Endothelial cell of umbilical vein (primary cell): ENCODE measurements at regions not wholly inside any gene's neighbourhood (a gene's known extent, or its start where the extent isn't known, plus 50 kb on each side); places are given as distances from the start of the nearest gene placed in this dataset.

Experiments used
- BruUV-seq: library from RNA; stranded (reverse); fragments of 400-500 nt; replicated peaks from 2 replicates; lab custom pipeline; 2021; lab: Mats Ljungman, UMichigan
- CTCF ChIA-PET: fragments of 300-600, 350-600 bp; sonication (Branson Sonifier 250); formaldehyde crosslinking; loops from one replicate; lab custom pipeline; 2021; ENCODE audit warnings: antibody characterized with exemption, inconsistent platforms; lab: Charles Lee
- POLR2A ChIA-PET: fragments of 300-600, 350-600 bp; sonication (Branson Sonifier 250); formaldehyde crosslinking; loops from one replicate; lab custom pipeline; 2021; ENCODE audit warnings: antibody characterized with exemption, inconsistent platforms; lab: Charles Lee
- DNase-seq: peaks from one replicate; pipeline ENCODE4 v3.0.0-alpha.2; 2011; ENCODE audit warnings: low read depth, low spot score
- FAIRE-seq: peaks from 2 replicates; lab custom pipeline; 2011; peaks lifted over from hg19 to GRCh38; lab: Jason Lieb, UNC
- H2AFZ ChIP-seq: 2 replicates; pipeline ENCODE4 v1.6.0; 2012; ENCODE audit warnings: low read depth, low read length, control low read depth, inconsistent platforms
- H3K27ac ChIP-seq: 2 replicates; pipeline ENCODE4 v1.5.1; 2011; ENCODE audit warnings: low read depth, mild to moderate bottlenecking, control low read depth, low read length, moderate library complexity; ENCODE audit not compliant: insufficient read depth
- H3K27me3 ChIP-seq, 2 experiments: 2 replicates each; pipeline versions ENCODE4 v1.6.0 to v1.6.1; 2011; ENCODE audit warnings: low read length in 2 of 2, mixed read lengths in 1 of 2; ENCODE audit not compliant: control insufficient read depth in 2 of 2, insufficient read depth in 2 of 2
- H3K36me3 ChIP-seq, 2 experiments: 2 replicates in 1 of 2; 3 replicates in 1 of 2; pipeline ENCODE4 v1.5.1; 2011; ENCODE audit warnings: low read length in 2 of 2, mild to moderate bottlenecking in 1 of 2, moderate library complexity in 1 of 2; ENCODE audit not compliant: control insufficient read depth in 2 of 2, insufficient read depth in 2 of 2; ENCODE audit errors: extremely low read depth in 1 of 2
- H3K4me1 ChIP-seq: 3 replicates; pipeline ENCODE4 v1.5.1; 2011; ENCODE audit warnings: mild to moderate bottlenecking, low read length; ENCODE audit not compliant: control insufficient read depth, insufficient read depth; ENCODE audit errors: extremely low read depth
- H3K4me2 ChIP-seq: 2 replicates; pipeline ENCODE4 v1.6.1; 2011; ENCODE audit warnings: low read length, control low read depth, mixed read lengths; ENCODE audit not compliant: insufficient read depth
- H3K4me3 ChIP-seq, 3 experiments: fragments of 200-600 bp in 1 of 3; sonication (generic), shearing (Covaris generic) in 1 of 3; replicated peaks in 1 of 3; 2 replicates each; pipeline ENCODE4 v1.5.1; 2011 to 2016; ENCODE audit warnings: control low read depth in 3 of 3, low read length in 3 of 3, mild to moderate bottlenecking in 2 of 3, inconsistent platforms in 1 of 3, low read depth in 1 of 3, moderate library complexity in 1 of 3; ENCODE audit not compliant: insufficient read depth in 1 of 3
- H3K79me2 ChIP-seq: 2 replicates; pipeline ENCODE4 v1.6.0; 2012; ENCODE audit warnings: low read length, inconsistent platforms; ENCODE audit not compliant: control insufficient read depth, insufficient read depth
- H3K9ac ChIP-seq: replicated peaks from 2 replicates; pipeline ENCODE3; 2011; ENCODE audit warnings: low read length, control low read depth; ENCODE audit not compliant: insufficient read depth; ENCODE audit errors: extremely low read depth
- H3K9me1 ChIP-seq: replicated peaks from 3 replicates; pipeline ENCODE4 v1.6.0; 2011; ENCODE audit warnings: mild to moderate bottlenecking, low read length; ENCODE audit not compliant: control insufficient read depth, insufficient read depth; ENCODE audit errors: extremely low read depth
- H3K9me3 ChIP-seq: replicated peaks from 2 replicates; pipeline ENCODE4 v1.5.1; 2012; ENCODE audit warnings: low read length, inconsistent platforms; ENCODE audit not compliant: control insufficient read depth, insufficient read depth
- H4K20me1 ChIP-seq: replicated peaks from 2 replicates; pipeline ENCODE3; 2011; ENCODE audit warnings: mild to moderate bottlenecking, low read length; ENCODE audit not compliant: control insufficient read depth, insufficient read depth; ENCODE audit errors: extremely low read depth
- EZH2 ChIP-seq: IDR thresholded peaks from 2 replicates; pipeline ENCODE4 v1.6.1; 2012; ENCODE audit warnings: borderline replicate concordance, low read depth, mild to moderate bottlenecking, moderate library complexity, low read length, inconsistent platforms; ENCODE audit not compliant: severe bottlenecking
- GATA2 ChIP-seq: IDR thresholded peaks from 2 replicates; pipeline ENCODE4 v1.7.0; 2011; ENCODE audit warnings: low read depth, mild to moderate bottlenecking, moderate library complexity, mixed read lengths, low read length; ENCODE audit not compliant: insufficient read length, insufficient read depth
- MYC ChIP-seq: IDR thresholded peaks from one replicate; pipeline ENCODE4 v1.6.1; 2011; ENCODE audit warnings: mild to moderate bottlenecking, low read depth, low read length
- POLR2AphosphoS5 ChIP-seq: IDR thresholded peaks from 2 replicates; pipeline ENCODE4 v1.6.1; 2012; ENCODE audit warnings: low read depth, mild to moderate bottlenecking, control low read depth, low read length, moderate library complexity; ENCODE audit not compliant: insufficient read depth
- dilution Hi-C: fragments of 300-500 bp; cut with MboI; formaldehyde crosslinking; loops from one replicate; pipeline ENCODE4 v1.15.0; 2019; ENCODE audit warnings: low sequenced_read_pairs; ENCODE audit not compliant: extremely low pct_ligation_motif_present
- intact Hi-C: fragments of 100-400 bp; cut with micrococcal nuclease; formaldehyde crosslinking; loops from one replicate; pipeline ENCODE4 v1.10.0; 2022
- TF ChIP-seq, protein P1 (sequence below), 2 donors: IDR thresholded peaks; 1 replicate in 1 of 2; 2 replicates in 1 of 2; pipeline ENCODE4 v1.5.1; 2011; ENCODE audit warnings: low read length in 2 of 2, mild to moderate bottlenecking in 2 of 2, moderate library complexity in 2 of 2, control low read depth in 1 of 2, inconsistent platforms in 1 of 2, low read depth in 1 of 2; ENCODE audit not compliant: insufficient read depth in 1 of 2; ENCODE audit errors: extremely low read depth in 1 of 2
- TF ChIP-seq, protein P2 (sequence below): IDR thresholded peaks from 2 replicates; pipeline ENCODE4 v1.6.1; 2011; ENCODE audit not compliant: insufficient read depth, insufficient read length

DNA sequence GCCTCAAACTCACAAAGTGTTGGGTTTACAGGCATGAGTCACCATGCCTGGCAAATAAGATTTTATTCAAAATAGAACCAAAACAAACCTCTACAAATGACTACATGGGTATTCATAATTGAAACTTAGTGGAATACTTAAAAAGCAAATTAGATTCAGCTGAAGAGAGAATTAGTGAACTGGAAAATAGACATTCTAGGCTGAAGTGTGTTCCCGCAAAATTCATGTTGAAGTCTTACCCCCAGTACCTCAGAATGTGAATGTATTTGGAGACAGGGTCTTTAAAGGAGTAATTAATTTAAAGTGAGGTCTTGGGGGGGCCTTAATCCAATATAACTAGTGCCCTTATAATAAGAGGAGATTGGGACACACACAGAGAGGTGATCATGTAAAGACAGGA, 88.5 kb upstream of the OTOS start:
- intact Hi-C loops: no loop called here
- H3K79me2 ChIP-seq: no peaks in the 10 kb centered on the region

More for the DNA sequence above, 88.5 kb upstream of the OTOS start:
- Histone ChIP-seq H4K20me1 (no peaks in the 10 kb centered on the region), H3K4me1 (no peaks in the 10 kb centered on the region), H3K9me3 (no peaks in the 10 kb centered on the region), H2AFZ (no peak overlapping the region), H3K9me1 (no peaks in the 10 kb centered on the region), H3K36me3 (no peaks in the 10 kb centered on the region), H3K4me2 (no peak overlapping the region), H3K9ac (no peak overlapping the region), H3K27me3 (no peaks in the 10 kb centered on the region), H3K4me3 (no peak overlapping the region), H3K27ac (no peak overlapping the region)
- BruUV-seq: no TSS peak
- dilution Hi-C loops: no loop called here
- DNase-seq (no peak), FAIRE-seq (no peak)
- POLR2A ChIA-PET: no interaction called here
- TF ChIP-seq MYC (no peak), EZH2 (no peak), GATA2 (no peak), POLR2AphosphoS5 (no peak)
- TF ChIP-seq, protein P1, sequence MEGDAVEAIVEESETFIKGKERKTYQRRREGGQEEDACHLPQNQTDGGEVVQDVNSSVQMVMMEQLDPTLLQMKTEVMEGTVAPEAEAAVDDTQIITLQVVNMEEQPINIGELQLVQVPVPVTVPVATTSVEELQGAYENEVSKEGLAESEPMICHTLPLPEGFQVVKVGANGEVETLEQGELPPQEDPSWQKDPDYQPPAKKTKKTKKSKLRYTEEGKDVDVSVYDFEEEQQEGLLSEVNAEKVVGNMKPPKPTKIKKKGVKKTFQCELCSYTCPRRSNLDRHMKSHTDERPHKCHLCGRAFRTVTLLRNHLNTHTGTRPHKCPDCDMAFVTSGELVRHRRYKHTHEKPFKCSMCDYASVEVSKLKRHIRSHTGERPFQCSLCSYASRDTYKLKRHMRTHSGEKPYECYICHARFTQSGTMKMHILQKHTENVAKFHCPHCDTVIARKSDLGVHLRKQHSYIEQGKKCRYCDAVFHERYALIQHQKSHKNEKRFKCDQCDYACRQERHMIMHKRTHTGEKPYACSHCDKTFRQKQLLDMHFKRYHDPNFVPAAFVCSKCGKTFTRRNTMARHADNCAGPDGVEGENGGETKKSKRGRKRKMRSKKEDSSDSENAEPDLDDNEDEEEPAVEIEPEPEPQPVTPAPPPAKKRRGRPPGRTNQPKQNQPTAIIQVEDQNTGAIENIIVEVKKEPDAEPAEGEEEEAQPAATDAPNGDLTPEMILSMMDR (IDR thresholded peaks at IDR 0.05; ENCODE audit: extremely low read depth in 1 of 2, insufficient read depth in 1 of 2, low read depth in 1 of 2, low read length in 2 of 2): no peak
- TF ChIP-seq, protein P2, sequence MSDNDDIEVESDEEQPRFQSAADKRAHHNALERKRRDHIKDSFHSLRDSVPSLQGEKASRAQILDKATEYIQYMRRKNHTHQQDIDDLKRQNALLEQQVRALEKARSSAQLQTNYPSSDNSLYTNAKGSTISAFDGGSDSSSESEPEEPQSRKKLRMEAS: no peak
- CTCF ChIA-PET: no interaction called here
